ENCODE measurements at regions not wholly inside any gene's neighbourhood (a gene's known extent, or its start where the extent isn't known, plus 50 kb on each side); places are given as distances from the start of the nearest gene placed in this dataset.

DNA sequence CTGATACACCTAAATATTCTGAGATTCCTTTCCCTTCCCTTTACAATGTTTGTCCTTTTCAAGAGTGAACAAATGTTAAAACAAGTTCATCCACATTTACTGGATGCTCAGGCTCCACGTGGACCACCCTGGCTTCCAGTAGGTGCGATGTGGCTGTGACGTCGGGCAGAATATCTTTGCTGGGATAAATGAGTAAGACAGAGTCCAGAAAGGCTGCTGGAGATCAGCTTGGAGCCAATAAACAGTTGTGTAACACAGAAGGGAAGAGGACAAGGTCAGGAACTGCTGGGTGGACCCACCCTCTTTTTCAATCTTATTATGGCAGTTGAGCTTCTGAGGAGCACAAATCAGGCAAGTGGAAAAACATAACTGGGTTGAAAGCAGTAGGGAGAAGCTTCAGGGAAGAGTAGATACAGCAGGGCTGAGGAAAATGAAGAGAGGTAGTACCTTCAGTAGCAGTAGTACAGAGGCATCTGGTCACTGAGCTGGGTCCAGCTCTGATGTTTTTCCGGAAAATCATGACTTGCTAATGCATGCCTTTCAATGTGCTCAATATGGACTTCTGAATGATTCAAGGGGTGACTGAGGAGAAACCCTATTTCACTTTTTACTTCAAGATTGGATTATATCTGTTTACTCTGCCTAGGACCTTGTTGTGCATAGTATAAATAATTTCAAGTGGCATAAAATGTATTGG, 171.8 kb upstream of the MAD2L1 start:
- Histone ChIP-seq H3K9me3 (ENCODE audit: control insufficient read depth, insufficient read depth, low read length) (no peaks in the 10 kb centered on the region), H3K27me3 (ENCODE audit: control insufficient read depth, insufficient read depth, low read length) (no peaks in the 10 kb centered on the region), H3K9ac (ENCODE audit: low read depth, low read length) (no peak overlapping the region), H2BK120ac (ENCODE audit: low read depth, low read length) (no peak overlapping the region), H4K20me1 (ENCODE audit: insufficient read depth, low read length) (no peaks in the 10 kb centered on the region), H4K5ac (ENCODE audit: low read depth, low read length) (no peak overlapping the region), H4K8ac (ENCODE audit: low read depth in 2 of 2, low read length in 2 of 2) (no peak overlapping the region), H3K4me2 (ENCODE audit: low read depth, low read length) (no peak overlapping the region), H3K23ac (ENCODE audit: low read depth, low read length) (no peak overlapping the region), H2AK5ac (ENCODE audit: low read depth, low read length) (no peak overlapping the region), H2BK15ac (ENCODE audit: low read depth, low read length) (no peak overlapping the region), H2AK9ac (replicated peaks; ENCODE audit: low read depth, low read length, poor library complexity) (no peak overlapping the region), H3K4ac (ENCODE audit: low read depth, low read length) (no peak overlapping the region), H3K36me3 (ENCODE audit: control insufficient read depth, insufficient read depth, low read length) (no peaks in the 10 kb centered on the region), H3K4me3 (ENCODE audit: insufficient read depth, low read depth, low read length) (no peak overlapping the region), H3K79me1 (ENCODE audit: low read depth in 1 of 2, low read length in 2 of 2) (no peaks in the 10 kb centered on the region), H2BK5ac (ENCODE audit: low read depth, low read length, poor library complexity, severe bottlenecking) (no peak overlapping the region), H2BK20ac (ENCODE audit: low read depth, low read length) (no peak overlapping the region), H2AFZ (replicated peaks; ENCODE audit: low read length, poor library complexity) (no peak overlapping the region), H3K9me1 (ENCODE audit: insufficient read depth, low read length) (no peaks in the 10 kb centered on the region), H4K91ac (ENCODE audit: insufficient read depth, low read depth, low read length) (no peak overlapping the region), H3K27ac (ENCODE audit: insufficient read depth, low read length) (no peak overlapping the region), H3K18ac (ENCODE audit: low read depth, low read length) (no peak overlapping the region), H3K56ac (ENCODE audit: extremely low read depth, insufficient read depth, low read length) (no peak overlapping the region), H3K4me1 (ENCODE audit: control insufficient read depth, insufficient read depth, low read length) (no peaks in the 10 kb centered on the region), H3K14ac (replicated peaks; ENCODE audit: low read depth, low read length) (no peak overlapping the region)
- dilution Hi-C loops (cut with HindIII; ENCODE audit: low sequenced_read_pairs, unreplicated experiment), result no loop called here
- POLR2A ChIA-PET (ENCODE audit: unreplicated experiment), result no interaction called here
- ATAC-seq (ENCODE audit: low read depth) (no peak), DNase-seq (no peak)
- WGBS, 2 experiments (ENCODE audit: extremely low coverage in 2 of 2, insufficient read length in 1 of 2), result no CpG with 5 or more reads among the region's 5 CpGs
- BruUV-seq (replicated peaks), result no TSS peak
- CTCF ChIA-PET, result no interaction called here
- in situ Hi-C loops (cut with MboI; ENCODE audit: low sequenced_read_pairs), result no loop called here
- TF ChIP-seq CEBPB (IDR thresholded peaks at IDR 0.05; ENCODE audit: low read depth, low read length) (no peak), CHD1 (IDR thresholded peaks at IDR 0.05; ENCODE audit: low read depth, low read length) (no peak), RCOR1 (IDR thresholded peaks at IDR 0.05; ENCODE audit: insufficient replicate concordance, low read length) (no peak), NFE2L2 (IDR thresholded peaks at IDR 0.05; ENCODE audit: low read depth, low read length) (no peak), POLR2A (IDR thresholded peaks at IDR 0.05; ENCODE audit: low read depth, low read length) (no peak), MAFK (IDR thresholded peaks at IDR 0.05; ENCODE audit: low read depth, low read length) (no peak), FOS (IDR thresholded peaks at IDR 0.05; ENCODE audit: low read depth, low read length) (no peak), RAD21 (IDR thresholded peaks at IDR 0.05; ENCODE audit: low read length) (no peak), RFX5 (IDR thresholded peaks at IDR 0.05; ENCODE audit: low read depth, low read length) (no peak), MXI1 (IDR thresholded peaks at IDR 0.05; ENCODE audit: borderline replicate concordance, low read depth, low read length) (no peak), SMC3 (IDR thresholded peaks at IDR 0.05; ENCODE audit: low read depth, low read length) (no peak), MAZ (IDR thresholded peaks at IDR 0.05; ENCODE audit: borderline replicate concordance, low read depth, low read length) (no peak), BHLHE40 (IDR thresholded peaks at IDR 0.05; ENCODE audit: low read depth, low read length) (no peak)
- TF ChIP-seq, protein P1, sequence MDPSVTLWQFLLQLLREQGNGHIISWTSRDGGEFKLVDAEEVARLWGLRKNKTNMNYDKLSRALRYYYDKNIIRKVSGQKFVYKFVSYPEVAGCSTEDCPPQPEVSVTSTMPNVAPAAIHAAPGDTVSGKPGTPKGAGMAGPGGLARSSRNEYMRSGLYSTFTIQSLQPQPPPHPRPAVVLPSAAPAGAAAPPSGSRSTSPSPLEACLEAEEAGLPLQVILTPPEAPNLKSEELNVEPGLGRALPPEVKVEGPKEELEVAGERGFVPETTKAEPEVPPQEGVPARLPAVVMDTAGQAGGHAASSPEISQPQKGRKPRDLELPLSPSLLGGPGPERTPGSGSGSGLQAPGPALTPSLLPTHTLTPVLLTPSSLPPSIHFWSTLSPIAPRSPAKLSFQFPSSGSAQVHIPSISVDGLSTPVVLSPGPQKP (IDR thresholded peaks at IDR 0.05; ENCODE audit: borderline replicate concordance, low read depth, low read length), result no peak
- TF ChIP-seq, protein P2, sequence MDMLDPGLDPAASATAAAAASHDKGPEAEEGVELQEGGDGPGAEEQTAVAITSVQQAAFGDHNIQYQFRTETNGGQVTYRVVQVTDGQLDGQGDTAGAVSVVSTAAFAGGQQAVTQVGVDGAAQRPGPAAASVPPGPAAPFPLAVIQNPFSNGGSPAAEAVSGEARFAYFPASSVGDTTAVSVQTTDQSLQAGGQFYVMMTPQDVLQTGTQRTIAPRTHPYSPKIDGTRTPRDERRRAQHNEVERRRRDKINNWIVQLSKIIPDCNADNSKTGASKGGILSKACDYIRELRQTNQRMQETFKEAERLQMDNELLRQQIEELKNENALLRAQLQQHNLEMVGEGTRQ (IDR thresholded peaks at IDR 0.05; ENCODE audit: low read depth, low read length), result no peak
- TF ChIP-seq, protein P3, sequence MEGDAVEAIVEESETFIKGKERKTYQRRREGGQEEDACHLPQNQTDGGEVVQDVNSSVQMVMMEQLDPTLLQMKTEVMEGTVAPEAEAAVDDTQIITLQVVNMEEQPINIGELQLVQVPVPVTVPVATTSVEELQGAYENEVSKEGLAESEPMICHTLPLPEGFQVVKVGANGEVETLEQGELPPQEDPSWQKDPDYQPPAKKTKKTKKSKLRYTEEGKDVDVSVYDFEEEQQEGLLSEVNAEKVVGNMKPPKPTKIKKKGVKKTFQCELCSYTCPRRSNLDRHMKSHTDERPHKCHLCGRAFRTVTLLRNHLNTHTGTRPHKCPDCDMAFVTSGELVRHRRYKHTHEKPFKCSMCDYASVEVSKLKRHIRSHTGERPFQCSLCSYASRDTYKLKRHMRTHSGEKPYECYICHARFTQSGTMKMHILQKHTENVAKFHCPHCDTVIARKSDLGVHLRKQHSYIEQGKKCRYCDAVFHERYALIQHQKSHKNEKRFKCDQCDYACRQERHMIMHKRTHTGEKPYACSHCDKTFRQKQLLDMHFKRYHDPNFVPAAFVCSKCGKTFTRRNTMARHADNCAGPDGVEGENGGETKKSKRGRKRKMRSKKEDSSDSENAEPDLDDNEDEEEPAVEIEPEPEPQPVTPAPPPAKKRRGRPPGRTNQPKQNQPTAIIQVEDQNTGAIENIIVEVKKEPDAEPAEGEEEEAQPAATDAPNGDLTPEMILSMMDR (conservative IDR thresholded peaks at IDR 0.05; ENCODE audit: low read depth, low read length), result no peak
- intact Hi-C loops (cut with micrococcal nuclease), result no loop called here

Measured in IMR-90 (cell line).